CD4-positive, alpha-beta T cell treated with Interleukin-2 at 100 ng/mL for 4 hours (primary cell): ENCODE measurements at regions not wholly inside any gene's neighbourhood (a gene's known extent, or its start where the extent isn't known, plus 50 kb on each side); places are given as distances from the start of the nearest gene placed in this dataset.

Experiments
- DNase-seq: peaks from one replicate; pipeline ENCODE4 v3.0.0-alpha.2; 2020; ENCODE audit warnings: low spot score

GRCh38 chr10:60467202-60467546 is 77.5 kb upstream of the ANK3 start:
- no peak for DNase-seq

GRCh38 chr10:60466267-60467201 is 76.9 kb upstream of the ANK3 start:
- no peak for DNase-seq

GRCh38 chr10:60465801-60466200 is 76.1 kb upstream of the ANK3 start:
- DNase-seq, result no peak

GRCh38 chr10:60464659-60465058 is 75.0 kb upstream of the ANK3 start:
- no peak for DNase-seq

- DNase-seq, result no peak
These were observed 74.1 kb upstream of the ANK3 start for GRCh38 chr10:60463746-60464145.

- no peak for DNase-seq
These were observed 72.0 kb upstream of the ANK3 start for GRCh38 chr10:60461688-60462087.

GRCh38 chr10:60459701-60460457 is 70.2 kb upstream of the ANK3 start:
- DNase-seq, result no peak

GRCh38 chr10:60456053-60456452 is 66.4 kb upstream of the ANK3 start:
- DNase-seq, result no peak

- DNase-seq, result no peak
These were observed 64.7 kb upstream of the ANK3 start for GRCh38 chr10:60454336-60454735.

- DNase-seq, result no peak
These were observed 63.4 kb upstream of the ANK3 start for GRCh38 chr10:60453036-60453435.

GRCh38 chr10:60450291-60450690 is 60.6 kb upstream of the ANK3 start:
- no peak for DNase-seq

GRCh38 chr10:60448246-60448645 is 58.6 kb upstream of the ANK3 start:
- no peak for DNase-seq

GRCh38 chr10:60446851-60447250 is 57.2 kb upstream of the ANK3 start:
- DNase-seq, result peak; percentile 14

GRCh38 chr10:60446070-60446833 is 56.6 kb upstream of the ANK3 start:
- no peak for DNase-seq

GRCh38 chr10:60444494-60445064 is 54.9 kb upstream of the ANK3 start:
- DNase-seq, result peak; percentile 13

GRCh38 chr10:60443346-60443745 is 53.7 kb upstream of the ANK3 start:
- DNase-seq, result no peak

- no peak for DNase-seq
These were observed 51.8 kb upstream of the ANK3 start for GRCh38 chr10:60441515-60441914.

GRCh38 chr10:60439641-60440040 is 50.0 kb upstream of the ANK3 start:
- no peak for DNase-seq
